Right hindlimb (tissue), 1 donor: ENCODE measurements at regions not wholly inside any gene's neighbourhood (a gene's known extent, or its start where the extent isn't known, plus 50 kb on each side); places are given as distances from the start of the nearest gene placed in this dataset.

Experiments
- DNase-seq: peaks from one replicate; pipeline ENCODE4 v3.0.0-alpha.2; 2018

DNA sequence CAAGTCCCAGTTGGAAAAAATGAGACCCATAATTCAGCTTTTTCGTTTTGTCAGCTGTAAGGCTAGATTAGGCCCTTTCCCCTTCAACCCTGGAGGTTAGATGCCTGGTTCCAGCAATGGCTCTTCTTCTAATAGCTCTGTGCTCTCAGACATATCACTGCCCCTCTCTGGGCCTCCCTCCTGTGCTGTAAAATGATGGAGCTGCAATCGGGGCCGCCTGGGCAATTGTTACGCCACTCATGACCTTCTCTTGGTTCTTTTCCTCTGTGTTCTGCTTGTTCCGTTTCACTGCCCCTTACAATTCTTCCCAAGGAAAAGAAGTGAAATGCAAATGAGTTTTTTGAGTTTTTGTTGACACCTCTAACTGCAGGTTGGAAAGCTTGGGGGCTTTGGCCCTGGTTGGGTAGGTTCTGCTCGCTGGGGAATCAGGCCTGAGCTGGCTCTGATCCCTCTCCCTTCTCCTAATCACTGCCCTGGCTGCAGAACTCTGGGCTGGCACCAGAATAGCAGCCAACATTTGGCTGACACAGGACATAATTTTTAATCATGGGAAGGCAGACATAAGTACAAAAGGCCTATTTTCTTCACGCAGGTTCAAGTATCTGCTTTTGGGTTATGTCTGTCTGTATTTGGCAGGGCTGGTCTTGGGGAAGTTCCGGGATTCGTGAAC is 110.9 kb downstream of the FOXD1 start:
- no peak for DNase-seq

GRCh38 chr5:73336366-73336765 is 112.2 kb downstream of the FOXD1 start:
- DNase-seq: no peak

DNA sequence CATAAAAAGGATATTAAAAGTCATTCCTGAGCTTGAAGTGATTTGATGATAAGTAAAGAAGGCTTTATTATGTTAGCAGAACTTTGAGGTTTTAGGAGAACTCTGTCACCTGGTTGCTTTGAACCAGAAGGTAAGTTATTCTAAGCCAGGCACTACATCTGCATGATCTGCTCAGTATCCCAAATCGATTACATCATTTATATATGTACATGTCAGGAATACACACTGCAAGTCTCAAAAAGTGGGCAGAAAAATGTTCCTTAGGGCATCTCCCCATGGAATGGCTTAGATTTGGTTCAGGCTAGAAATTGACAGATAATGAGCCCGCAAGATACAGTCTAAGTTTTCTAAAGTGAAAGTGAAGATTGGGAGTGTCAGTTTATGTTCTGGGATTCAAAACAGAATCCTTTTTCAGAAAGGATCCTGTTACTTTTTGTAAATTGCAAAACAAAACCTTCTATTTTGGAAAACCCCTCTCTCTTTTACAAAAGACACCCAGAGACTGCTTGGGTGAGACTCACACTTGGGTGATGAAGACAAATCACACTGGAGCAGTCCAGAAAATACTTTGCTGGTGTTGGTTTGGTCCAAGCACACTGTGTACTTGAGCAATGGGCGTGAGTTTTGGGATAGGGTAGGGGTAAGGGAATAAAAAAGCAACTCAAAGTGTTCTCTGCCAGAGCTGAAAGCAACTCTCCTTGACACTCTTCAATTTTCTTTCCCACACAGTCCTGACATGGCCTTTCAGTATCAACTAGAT is 114.5 kb downstream of the FOXD1 start:
- DNase-seq: no peak

DNA sequence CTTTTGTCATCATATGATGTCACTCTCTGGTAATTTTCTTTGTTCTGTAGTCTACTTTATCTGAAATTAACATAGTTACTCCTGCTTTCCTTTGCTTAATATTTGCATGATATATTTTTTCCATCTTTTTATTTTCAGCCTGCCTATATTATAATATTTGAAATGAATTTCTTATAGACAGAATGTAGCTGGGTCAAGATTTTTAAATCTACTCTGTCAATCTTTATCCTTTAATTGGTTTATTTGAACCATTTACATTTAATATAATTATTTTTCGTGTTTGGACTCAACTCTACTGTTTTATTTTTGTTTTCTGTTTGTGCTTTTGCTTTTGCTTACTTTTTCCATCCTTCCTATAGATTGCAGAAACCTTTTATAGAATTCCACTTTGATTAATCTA is 118.0 kb downstream of the FOXD1 start:
- DNase-seq: no peak

DNA sequence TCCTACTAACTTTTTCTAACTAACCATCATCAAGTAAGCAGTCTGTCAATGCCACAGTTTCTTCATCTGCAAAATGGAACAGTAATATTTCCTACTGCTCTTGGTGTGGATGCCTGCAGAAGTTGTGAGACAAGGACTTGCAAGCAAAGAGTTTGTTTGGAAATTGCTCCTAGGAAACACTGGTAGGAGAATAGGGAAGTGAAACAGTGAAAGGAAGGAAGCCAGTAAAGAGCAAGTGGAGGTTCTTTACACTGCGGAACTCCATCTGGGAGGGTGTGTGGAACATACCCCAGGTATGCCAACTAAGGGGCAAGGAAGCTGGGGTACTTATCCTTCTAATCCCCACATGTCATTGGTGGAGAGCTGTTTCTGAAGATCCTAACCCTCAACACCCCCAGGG is 119.9 kb downstream of the FOXD1 start:
- no peak for DNase-seq

- DNase-seq: no peak
Observed at GRCh38 chr5:73327908-73328455, 120.6 kb downstream of the FOXD1 start.

DNA sequence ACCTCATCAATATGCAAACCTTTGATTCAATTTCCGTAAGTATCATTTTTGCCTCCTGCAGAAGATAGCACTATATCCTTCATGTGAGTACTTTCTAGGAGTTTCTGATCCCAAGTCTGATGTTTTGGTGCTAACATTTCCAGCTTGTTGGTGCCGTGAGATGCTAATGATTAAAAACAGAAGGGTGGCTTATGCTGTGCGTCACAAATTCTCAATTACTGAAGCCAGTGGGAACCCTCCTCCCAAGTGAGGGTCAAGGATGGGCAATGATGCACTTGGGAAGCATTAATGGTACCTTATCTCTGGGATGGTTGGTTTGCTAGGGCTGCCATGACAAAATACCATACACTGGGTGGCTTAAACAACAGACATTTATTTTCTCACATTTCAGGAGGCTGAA is 123.0 kb downstream of the FOXD1 start:
- no peak for DNase-seq

GRCh38 chr5:73323466-73323865 is 125.1 kb downstream of the FOXD1 start:
- no peak for DNase-seq

GRCh38 chr5:73322437-73323076 is 126.0 kb downstream of the FOXD1 start:
- DNase-seq: no peak

DNA sequence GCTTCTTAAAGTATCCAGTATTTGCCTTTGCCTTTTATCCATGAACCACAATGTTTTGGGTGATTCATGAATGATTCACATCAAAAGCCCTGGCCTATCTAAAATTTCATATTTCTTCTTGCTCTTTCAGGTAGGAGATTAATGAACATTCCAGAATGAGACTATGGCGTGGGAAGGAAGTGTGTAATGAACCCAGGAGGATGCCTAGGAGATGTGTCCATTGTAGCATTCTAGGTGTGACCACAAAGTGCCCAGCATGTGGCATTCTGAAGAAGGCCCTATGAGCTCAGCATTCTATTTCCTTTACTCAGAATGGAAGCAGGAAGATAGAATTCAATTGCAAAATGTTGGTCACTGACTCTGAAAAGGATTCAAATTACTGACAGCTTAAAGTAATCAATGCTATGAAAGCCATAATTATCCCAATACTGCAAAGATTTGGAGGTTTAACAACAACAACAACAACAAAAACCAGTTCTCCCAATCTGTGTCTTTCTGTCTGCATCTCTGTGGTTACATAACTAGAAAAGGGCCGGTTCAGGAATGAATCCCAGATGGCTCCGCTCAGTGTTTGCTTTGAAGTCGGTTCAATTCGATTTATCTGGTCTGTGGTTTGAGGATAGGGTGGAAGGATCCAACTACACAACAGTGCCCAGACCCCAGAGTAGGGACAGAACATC is 126.7 kb downstream of the FOXD1 start:
- DNase-seq: no peak

DNA sequence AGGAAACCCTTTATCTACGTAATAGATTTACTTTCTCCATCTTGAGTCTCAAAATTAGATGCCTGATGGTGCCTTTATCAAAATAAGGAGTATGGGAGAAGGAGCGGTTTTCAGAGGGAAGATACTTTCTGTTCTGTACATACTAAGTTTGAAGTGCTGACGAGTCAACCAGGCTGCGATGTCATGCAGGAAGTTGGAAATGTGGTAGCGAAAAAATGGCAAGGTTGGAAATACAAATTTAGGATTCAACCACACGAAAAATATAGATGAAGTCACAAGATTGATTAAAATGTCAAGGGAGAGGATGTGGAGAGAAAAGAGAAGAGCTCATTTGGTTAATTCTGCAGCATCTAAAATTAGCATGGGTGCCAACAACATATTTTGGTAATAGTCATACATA is 129.5 kb downstream of the FOXD1 start:
- DNase-seq: no peak

DNA sequence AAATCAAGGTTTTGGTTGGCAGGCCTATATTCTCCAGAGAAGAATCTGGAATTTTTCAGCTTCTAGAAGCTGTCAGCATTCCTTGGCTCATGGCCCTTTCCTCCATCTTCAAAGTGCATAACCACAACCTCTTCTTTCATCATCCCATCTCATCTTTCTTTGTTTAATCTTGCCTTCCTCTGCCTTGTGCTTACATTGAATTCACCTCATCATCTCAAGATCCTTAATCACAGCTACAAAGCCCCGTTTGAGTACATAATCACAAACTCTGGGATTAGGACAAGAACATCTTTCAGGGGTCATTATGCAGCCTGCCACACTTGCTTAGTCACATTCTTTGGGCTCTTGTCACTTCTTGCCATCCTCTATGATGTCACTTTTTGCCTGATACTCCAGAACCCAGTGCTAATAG is 130.3 kb downstream of the FOXD1 start:
- no peak for DNase-seq

DNA sequence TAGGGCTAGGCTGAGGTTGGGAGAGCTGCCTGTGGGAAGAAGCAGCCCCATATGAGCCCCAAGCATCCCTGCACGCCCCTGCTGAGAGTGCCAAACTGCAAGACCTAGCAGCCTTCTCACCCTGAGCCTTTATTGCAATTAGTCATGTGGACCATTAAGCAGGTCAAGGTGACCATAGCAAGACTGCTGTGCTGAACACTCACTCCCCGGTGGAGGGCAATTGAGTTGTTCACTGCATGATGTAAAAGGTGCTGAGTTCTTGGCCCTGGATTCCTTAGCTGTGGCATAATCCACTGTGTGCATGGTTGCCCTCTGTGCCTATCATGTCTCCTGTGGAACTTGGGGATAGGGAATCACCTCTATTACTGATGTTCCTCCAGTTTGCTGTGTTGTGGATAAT is 131.1 kb downstream of the FOXD1 start:
- no peak for DNase-seq

DNA sequence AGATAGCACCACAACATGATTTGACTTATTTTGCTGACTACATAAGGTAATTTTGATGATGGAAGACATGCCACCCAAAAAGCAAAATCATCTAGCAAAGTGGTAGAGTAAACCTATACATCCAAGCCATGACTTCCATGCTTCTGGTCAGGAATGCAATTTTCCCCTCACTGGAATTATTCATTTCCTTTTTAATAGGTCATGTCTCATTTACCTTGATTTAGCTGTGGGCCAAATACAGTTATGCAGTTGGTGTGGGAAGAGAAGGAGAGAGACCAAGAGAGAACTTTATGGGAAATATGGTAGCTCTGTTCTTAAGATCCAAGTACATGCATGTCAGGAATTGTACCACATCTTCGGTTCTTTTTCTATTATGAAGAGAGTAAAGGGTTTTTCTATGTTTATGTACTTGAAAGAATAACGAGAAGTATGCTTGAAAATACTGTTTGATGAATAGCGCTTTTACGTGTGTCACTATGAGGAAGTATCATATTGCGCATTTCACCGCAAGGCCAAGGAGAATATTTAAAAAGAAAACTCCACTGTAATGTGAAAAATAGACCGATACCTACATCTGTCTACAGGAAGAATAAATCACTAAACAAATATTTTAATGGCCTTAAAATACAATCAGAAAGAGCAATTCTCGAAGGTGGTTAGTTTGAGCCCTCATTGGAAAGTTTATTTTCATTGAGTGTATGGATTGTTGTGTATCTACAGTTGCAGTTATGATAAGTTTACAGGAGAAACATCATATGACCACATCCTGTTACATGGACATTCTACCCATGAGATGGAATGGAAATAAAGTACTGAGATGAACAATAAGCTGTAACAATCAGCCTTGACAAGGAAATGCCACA is 134.0 kb downstream of the FOXD1 start:
- no peak for DNase-seq

- DNase-seq: no peak
Observed at GRCh38 chr5:73312872-73313510, 135.6 kb downstream of the FOXD1 start.

GRCh38 chr5:73312146-73312871 is 136.3 kb downstream of the FOXD1 start:
- peak; percentile 73 for DNase-seq

- DNase-seq: peak; percentile 70
Observed at GRCh38 chr5:73311291-73312110, 137.1 kb downstream of the FOXD1 start.

- DNase-seq: no peak
Observed at GRCh38 chr5:73307645-73308355, 134.8 kb downstream of the TMEM174 start.

DNA sequence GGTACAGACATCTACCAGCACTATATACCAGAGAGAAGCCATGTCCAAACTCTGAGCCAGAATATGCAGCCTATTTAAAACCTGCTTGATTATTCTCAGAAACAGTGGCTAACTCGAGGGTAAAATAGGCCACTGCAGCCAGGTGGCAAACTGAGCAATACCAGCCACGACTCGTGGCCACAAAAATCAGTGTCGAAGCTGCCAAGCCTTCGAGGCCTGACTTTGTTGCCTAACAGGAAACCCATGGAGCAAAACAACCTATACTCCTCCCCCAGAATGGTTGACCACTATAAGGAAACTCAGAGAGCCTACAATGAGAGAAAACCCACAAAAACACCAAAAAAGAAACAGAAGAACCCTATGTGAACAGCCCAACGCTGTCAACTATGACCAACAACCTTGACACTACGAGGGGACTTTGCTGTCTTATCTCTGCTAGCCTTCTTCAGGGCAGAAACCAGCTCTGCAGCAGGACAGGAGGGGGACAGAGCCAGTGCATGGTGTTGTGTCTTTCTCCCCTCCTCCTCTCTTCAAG is 133.8 kb downstream of the TMEM174 start:
- no peak for DNase-seq
